DMS 273 treated with DMSO at 0.1 percent for 48 hours (cell line): ENCODE measurements at regions not wholly inside any gene's neighbourhood (a gene's known extent, or its start where the extent isn't known, plus 50 kb on each side); places are given as distances from the start of the nearest gene placed in this dataset.
A peak's percentile ranks its signal among the peaks of the same experiment; 100 is the strongest.

Experiments
- DNase-seq: peaks from one replicate; lab custom pipeline; 2025; lab: John Stamatoyannopoulos, UW

DNA sequence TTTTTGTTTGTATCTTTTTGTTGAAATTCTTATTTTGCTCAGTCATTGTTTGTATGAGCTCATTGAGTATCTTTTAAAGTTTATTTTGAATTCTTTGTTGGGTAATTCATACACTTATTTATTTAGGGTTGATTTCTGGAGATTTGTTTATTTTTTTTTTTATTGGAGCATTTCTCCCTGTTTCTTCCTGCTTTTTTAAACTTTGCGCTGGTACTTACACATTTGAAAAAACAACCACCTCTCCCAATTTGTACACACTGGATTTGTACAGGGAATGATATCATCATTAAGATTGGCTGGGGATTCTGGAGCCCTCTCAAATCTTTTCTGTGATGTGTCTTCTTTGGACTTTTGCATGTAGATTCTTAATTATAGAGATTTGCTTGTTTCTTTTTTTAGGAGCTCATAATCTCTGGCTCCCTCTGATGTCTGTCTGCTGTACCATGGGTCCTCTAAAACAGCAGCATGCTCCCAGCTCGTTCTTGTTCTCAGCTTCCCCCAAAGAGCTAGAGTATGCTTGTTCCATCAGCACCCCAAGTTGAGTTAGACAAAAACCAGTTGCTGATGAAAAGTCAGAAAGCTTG, 310.7 kb downstream of the DUSP10 start:
- DNase-seq = no peak

DNA sequence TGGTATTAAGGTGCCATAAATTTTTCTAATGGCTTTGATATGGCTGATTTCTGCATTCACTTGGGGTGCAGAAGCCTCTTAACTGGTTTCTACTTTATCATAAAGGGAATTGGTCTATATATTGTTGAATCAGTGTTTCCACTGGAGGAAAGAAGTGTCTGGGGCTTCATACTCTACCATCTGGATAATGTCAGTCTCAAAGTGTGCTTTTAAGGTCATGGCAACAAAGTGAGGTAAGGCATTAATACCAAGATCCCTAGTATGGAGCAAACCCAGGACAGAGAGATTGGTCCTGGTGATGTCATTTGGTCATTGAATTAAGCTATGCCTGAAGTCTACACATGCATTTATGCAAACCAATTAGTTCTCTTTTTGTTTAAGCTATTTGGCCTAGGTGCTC, 309.9 kb downstream of the DUSP10 start:
- DNase-seq = no peak

DNA sequence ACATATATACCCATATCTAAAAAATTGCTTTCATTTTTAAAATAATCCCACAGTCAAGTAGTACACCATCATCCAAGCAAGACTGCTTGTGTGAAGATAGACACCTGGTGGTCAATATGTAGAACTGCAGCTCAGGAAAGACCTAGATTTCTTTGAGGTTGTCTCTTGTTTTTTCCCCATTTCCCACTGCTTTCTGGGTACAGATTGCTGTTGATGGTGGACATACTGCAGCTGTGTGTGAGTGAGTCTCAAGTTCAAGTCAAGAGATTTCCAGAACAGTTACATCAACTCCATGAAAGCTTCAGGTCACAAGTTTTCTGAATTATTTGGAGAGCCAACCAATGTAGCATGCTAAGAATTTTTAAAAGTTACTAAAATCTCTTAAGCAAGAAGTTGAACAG, 306.4 kb downstream of the DUSP10 start:
- DNase-seq = peak; percentile 51

DNA sequence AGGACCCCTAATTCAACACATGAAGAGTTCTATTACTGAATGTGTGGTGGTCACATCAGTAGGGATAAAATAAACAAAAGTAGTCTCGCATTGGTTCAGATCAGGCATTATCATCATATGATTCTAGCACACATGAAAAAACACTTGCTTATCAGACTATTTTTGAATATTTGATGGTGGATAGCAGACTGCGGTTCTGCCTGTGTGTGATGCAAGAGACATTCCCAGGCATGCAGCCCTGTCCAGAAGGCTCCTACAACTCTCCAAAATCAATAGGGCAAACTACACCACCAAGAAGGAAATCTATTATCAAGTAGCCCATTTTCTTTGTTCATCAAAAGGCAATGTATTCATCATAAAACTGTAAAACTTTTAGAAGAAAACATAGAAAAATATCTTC, 304.7 kb downstream of the DUSP10 start:
- no peak for DNase-seq

DNA sequence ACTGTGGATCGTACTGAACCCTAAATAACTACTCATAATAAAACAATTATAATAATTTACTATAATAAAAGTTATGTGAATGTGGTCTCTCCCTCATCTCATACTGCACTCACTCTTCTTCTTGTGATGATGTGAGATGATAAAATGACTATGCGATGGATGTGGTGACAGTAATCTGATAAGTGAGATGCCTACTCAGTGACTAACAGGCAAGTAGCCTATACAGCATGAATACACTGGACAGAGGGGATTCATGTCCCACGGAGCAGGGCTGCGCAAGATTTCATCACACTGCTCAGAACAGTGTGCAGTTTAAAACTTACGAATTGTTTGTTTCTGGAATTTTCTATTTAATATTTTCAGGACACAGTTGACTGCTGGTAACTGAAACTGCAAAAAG, 304.0 kb downstream of the DUSP10 start:
- no peak for DNase-seq

DNA sequence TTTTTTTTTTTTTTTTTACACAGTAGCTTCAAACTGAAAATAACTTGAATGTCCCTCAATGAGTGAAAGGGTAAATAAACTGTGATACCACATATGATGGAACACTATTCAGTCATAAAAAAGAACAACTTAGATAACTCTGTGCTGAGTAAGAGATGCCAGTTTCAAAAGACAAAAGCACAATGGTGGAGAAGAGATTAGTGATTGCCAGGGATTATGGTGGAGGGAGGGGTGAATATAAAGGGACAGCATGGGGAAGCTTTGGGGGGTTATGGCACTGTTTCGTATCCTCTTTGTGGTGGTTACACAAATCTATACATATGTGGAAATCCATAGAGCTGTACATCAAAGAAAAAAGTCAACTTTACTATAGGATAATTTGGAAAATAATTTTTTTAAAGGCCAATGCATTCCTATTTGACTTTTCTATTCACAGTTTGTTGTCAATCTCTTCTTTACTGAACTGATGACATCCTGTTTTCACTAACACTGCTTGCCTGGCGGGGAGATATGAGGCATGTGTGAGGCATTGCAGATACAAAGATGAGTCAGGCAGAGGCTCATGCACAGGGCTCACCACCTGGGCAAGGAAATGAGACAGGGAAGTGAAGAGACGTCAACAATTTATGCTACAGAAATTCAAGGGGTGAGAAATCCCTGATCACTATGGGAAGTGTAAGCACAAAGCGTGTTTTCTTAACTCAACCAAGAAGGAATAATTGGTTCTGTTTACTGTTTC, 302.7 kb downstream of the DUSP10 start:
- DNase-seq = no peak

DNA sequence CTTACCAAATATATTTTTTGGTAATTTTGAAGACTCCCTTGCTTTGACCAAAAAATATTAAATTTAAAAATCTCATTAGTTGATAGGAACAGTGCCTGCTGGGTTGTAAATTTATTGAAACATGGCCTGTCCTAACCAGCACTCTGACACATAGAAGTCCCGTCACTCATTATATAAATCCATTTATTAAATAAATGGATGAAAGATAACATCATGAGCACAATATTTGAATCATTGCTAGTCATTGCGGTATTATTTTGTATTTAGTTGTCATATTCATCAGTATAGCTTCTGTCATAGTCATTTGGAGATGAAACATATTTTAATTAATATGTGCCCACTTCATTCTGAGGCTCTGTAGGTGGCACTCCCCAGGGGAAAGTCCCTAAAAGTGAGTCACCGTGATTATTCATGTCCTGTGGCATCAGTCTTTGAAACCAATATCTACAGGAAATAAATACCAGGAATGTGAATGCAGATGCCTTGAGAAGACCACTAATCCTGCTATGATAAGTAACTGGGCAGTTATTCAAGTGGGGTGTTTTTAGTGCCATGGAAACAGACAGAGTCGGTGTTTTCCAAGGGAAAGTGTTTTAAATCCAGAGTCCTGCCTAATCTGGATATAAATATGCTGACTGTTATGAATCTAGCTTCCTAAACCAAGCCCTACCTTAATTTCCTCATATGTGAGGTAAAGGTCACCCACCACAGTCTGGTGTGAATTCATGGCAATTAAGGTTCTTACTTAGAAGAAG, 302.0 kb downstream of the DUSP10 start:
- no peak for DNase-seq

DNA sequence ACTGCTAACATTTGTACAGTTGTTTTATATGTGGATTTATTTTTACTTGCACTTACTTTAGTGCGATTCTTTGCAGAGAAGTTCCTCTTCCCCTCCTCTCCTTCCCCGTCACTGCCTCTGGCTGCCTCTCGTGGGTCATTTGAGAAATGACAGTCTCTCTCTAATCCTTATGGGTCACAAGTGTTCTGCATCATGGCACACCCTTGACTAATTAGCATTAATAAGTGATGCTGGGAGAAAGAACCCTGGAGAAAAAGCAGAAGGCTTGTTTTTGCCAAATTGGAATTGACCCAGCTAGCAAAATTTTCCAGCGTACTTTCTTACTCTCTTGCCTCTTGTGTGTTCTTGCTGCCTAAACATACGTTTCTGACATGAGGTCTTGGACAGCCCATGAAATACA, 301.2 kb downstream of the DUSP10 start:
- DNase-seq = no peak

DNA sequence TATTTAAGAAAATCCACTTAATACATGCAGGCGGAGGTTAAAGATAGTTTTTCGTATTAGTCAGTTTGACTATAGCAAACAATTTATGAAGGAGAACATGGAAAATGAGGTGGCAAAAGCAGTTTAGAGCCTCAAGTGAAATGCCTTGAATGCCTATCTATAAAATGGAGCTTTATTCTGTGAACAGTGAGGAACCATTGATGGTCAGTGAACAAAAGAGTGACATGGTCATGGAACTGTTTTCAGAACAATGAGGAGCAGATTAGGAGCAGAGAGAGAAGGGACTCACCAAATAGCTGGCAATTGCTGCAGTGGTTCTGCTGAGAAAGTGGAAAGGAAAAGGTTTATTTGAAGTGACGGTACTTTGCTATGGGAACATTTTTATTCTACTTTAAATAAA, 299.8 kb downstream of the DUSP10 start:
- no peak for DNase-seq

DNA sequence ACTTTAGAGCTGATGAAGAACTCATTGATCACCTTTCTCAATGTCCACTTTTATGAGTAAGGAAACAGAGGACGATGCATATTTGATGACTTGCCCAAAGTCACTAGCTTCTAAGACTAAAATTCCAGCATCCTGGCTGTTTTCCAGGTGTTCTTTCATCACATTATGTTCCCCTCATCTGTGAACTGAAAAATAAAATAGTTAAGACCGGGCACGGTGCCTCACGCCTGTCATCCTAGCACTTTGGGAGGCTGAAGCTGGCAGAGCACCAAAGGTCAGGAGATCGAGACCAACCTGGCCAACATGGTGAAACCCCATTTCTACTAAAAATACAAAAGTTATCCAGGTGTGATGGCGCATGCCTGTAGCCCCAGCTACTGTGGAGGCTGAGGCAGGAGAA, 297.5 kb downstream of the DUSP10 start:
- DNase-seq = no peak

DNA sequence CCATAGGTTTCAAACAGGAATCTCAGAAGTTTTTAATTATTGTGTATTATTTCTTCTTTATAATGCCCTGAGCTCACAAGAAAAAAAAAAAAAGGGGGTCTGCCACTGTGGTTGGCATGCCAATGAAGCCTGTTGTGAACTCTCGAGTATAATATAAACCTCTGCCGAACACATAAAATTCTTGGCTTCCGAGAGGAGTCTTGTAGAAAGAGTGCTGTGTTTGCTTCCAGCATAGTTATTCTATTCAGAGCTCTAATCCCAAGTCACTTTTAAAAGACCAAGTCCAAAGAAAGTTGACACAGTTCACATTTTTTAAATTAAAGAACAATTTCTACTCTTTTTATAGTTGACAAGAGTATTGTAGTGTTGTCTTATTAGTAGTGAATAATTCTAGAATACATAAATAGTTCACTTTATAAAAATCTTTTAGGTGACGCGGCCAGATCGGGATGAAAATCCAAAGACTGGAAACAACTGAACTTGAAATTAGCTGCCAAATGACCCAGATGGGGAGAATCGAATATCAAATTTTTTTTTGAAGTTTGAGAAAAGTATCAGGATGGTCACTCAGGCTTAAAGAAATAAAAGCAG, 293.2 kb downstream of the DUSP10 start:
- no peak for DNase-seq

DNA sequence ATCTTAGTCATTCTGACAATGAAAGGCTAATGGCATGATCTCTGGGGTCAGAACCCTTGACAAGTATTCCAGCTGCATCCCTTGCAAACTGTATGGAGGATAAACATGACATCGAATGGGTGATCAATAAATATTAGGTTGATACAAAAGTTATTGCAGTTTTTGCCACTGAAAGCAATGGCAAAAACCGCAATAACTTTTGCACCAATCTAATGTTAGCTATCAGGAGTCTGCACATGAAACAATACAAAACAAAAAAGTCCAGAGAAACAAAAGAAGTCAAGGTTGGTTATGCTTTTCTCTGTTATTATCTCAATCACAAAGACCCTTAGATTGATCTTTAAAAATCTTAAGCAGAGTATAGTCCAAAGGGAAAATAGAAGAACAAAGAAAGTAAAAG, 292.7 kb downstream of the DUSP10 start:
- no peak for DNase-seq

DNA sequence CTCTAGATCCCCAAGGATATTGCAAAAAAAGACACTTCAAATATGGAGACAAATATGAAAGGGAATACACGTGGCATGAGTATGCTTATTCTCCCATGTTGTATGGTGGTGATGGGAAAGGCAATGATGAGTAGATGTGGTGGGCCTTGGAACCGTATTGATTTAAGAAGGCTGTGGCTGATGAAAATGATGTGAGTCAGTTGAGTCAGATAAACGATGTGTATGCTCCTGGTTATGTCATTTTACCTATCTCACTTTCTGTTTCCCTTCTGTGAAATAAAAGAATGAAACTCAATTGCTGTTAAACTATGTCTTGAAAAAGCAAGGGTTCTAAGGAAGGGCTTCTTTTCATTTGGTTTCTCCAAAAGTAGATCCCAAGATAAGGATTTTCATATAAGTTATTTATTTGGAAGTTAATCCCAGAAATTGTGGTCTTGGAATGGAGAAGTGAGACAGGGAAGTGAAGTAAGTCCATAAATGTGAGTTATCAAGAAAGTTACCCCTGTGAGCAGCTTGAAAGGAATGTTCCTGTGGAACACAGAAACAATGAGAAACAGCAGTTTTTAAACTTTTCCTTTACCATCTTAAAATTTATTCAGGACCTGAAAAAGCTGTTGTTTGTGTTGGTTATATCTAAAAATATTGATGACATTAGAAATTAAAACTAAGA, 292.0 kb downstream of the DUSP10 start:
- no peak for DNase-seq

DNA sequence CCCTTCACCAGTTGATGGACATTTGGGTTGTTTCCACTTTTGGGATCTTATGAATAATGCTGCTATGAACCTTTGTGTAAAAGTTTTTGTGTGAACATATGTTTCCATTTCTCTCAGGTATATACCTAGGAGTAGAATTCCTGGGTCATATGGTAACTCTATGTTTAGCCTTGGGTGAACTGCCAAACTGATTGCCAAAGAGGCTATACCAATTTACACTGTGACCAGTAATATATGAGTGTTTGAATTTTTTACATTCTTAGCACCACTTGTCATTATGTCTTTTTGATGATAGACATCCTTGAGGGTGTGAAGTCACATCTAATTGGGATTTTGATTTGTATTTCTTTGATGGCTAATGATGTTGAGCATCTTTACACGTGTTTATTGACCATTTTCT, 290.1 kb downstream of the DUSP10 start:
- no peak for DNase-seq

DNA sequence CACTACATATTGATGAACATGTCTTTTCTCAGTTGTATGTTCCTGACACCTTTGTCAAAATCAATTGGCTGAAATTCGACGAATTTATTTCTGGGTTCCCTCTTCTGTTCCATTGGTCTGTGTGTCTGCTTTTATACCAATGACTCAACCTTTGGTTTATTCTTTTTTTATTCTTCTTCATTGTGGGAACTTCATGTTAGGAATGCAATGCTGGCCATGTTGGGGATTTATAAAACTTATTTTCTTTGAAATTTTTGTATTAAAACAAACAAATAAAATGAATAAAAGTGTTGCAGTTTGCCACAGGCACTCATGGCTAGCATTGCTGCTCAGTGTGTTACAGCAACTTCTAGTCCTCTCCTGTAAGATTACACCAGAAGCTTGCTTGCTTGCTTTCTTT, 287.8 kb downstream of the DUSP10 start:
- no peak for DNase-seq

DNA sequence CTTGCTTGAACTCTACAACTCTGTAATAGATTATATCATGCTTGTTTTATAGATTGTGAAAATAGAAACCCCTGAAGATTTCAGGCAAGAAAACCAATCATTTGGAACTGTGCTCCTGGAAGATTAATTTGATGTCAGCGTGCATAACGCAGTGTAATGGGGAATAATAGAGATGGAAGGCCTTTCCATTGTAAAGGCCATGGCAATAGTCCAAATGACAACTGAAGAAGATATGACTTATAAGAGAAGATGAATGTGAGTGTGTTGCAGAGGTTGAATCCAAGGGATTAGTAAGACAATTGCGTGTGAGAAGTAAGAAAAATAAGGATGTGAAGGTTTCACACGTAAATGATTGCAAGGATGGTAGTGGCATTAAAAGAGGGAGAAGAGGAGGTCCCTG, 285.0 kb downstream of the DUSP10 start:
- DNase-seq = no peak

DNA sequence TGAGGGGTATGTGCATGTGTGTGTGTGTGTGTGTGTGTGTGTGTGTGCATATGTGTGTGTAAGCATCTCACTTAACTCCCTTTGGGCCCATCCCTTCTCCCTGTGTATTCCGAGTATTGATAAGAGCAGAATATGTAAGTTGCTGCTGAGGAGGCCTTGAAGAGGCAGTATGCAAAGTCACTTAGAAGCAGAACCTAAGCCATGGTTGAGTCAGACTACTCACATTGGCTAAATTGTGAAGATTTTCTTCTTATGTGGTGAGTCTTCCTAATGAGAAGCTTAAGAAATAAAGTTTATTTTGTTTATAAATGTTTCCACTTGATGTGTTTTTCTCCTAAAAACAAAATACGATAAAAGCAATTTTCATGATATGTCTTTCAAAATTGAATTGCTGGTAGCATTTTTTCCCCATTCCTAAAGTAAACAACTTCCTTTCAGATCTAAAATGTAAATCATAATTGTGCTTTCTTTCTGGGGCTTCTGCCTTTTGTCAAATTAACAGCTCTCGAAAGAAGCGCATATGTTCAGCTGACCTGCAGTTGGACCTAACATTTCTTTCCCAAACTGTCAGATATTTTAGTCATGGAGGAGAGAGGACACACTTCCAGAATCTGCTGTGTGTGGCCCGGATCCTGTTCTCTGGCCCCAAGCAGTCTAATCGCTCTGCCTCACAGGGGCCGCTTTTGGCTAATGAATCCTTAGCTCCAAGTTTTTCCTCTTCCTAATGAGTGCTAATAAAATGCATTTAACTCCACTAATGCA, 284.0 kb downstream of the DUSP10 start:
- DNase-seq = no peak

DNA sequence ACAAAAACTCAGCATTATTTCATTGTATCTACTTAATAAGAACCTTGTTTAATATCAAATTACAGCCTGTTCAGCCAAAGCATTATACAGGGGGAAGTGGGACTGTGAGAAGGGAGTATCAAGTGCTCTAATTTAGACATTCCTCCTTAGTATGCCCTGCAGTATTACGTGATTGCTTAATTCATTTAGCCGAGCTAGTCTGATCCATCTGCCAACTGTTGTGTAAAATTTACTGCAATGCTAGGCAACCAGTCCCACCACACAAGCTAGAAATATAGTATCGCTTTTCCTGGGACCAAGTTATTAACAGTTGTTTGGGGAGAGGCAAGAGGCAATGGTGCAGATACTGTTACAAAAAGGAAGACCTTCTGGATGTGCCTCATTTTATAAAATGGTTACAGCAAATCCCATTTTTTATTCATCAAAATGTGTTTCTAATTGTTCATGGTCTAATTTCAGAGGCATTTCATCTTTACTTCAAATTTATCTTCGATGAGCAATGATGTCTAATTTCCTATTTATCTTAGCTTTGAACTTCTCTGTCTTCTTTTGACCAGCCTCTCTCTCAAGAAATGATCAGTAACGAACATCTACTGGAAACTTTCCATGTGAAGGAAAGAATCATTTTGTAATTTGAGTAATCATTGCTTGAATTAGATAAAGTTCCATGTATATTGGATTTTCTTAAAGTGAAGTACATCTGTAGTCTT, 283.3 kb downstream of the DUSP10 start:
- peak; percentile 86 for DNase-seq

DNA sequence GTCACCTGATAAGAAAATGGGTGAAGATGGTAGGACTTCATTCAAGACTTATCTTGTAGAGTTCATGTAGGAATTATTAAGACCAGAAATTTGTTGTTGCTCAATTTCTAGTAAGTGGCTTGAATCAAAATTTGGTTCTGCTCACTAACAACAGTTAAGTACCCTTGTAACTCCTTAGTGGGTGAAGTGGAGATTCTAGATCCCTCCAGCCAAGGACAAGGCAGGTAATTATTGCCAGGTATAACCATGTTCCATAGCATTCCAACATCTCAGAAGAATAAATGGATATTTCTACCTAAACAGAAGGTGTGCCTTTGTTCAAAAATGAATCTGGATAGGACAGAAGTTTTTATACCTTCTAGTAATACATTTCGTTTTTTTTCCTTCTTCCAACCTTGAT, 282.3 kb downstream of the DUSP10 start:
- no peak for DNase-seq

DNA sequence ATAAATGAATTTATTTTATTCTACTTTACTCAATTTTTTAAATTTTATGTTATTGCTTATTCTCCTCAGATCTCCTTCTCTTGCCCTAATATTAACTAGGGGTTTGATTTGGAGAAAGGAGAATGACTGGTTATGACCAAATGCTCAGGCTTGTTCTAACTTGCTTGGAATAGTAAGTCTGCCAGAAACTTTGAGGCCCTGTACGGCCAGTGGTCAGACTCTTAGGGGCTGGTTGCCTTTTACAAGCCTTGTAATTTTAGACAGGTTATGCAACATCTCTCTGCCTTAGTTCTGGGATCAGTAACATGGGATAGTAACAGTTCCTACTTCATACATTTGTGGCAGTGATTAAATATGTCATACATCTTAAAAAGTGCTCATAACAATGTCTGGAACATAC, 279.5 kb downstream of the DUSP10 start:
- no peak for DNase-seq

DNA sequence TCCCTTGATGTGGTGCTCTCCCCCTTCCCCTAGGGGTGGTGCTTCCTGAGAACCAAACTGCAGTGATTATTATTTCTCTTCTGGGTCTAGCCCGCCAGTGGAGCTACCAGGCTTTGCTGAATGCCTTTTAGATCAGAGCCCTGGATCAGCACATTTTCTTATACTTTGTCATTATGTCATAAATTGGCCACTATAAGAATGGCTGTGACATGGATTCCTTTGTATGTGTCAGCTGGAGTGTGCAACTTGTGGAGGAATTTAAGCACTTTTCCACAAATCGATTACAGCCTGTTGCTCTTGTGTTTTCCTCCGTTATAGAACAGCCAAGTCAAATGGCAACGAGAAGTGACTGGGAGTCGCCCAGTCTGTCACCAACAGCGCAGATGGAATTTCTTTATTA, 273.3 kb downstream of the DUSP10 start:
- DNase-seq = no peak
